ENCODE measurements at regions not wholly inside any gene's neighbourhood (a gene's known extent, or its start where the extent isn't known, plus 50 kb on each side); places are given as distances from the start of the nearest gene placed in this dataset.

DNA sequence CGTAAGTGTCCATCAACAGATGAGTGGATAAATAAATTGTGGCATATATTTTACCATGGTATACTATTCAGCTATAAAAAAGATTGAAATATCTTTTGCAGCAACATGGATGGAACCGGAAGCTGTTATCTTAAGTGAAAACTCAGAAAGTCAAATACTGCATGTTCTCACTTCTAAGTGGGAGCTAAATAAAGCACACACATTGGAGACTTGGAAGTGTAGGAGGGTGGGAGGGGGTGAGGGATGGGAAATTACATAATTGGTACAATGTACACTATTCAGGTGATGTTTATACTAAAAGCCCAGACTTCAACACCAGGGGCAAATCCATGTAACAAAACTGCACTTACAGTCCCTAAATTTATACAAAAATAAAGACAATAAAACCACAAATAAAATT lies 72.6 kb upstream of the SPRY1 start:
- H3K4me3 ChIP-seq (ENCODE audit: control insufficient read depth in 2 of 3, extremely low read depth in 1 of 3, insufficient read depth in 2 of 3, low read depth in 1 of 3, low read length in 3 of 3) = no peak overlapping the region
- H3K9me1 ChIP-seq (ENCODE audit: control insufficient read depth, extremely low read depth, insufficient read depth, low read length) = no peaks in the 10 kb centered on the region
- no peaks in the 10 kb centered on the region for H3K36me3 ChIP-seq (ENCODE audit: control insufficient read depth in 2 of 2, extremely low read depth in 1 of 2, insufficient read depth in 2 of 2, low read length in 2 of 2)
- H4K20me1 ChIP-seq (ENCODE audit: control insufficient read depth, extremely low read depth, insufficient read depth, low read length) = no peaks in the 10 kb centered on the region
- dilution Hi-C loops (cut with MboI; ENCODE audit: extremely low pct_ligation_motif_present, low sequenced_read_pairs) = no loop called here
- no peak for TF ChIP-seq EZH2 (IDR thresholded peaks at IDR 0.05; ENCODE audit: low read length)
- TF ChIP-seq, protein P1, sequence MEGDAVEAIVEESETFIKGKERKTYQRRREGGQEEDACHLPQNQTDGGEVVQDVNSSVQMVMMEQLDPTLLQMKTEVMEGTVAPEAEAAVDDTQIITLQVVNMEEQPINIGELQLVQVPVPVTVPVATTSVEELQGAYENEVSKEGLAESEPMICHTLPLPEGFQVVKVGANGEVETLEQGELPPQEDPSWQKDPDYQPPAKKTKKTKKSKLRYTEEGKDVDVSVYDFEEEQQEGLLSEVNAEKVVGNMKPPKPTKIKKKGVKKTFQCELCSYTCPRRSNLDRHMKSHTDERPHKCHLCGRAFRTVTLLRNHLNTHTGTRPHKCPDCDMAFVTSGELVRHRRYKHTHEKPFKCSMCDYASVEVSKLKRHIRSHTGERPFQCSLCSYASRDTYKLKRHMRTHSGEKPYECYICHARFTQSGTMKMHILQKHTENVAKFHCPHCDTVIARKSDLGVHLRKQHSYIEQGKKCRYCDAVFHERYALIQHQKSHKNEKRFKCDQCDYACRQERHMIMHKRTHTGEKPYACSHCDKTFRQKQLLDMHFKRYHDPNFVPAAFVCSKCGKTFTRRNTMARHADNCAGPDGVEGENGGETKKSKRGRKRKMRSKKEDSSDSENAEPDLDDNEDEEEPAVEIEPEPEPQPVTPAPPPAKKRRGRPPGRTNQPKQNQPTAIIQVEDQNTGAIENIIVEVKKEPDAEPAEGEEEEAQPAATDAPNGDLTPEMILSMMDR (optimal IDR thresholded peaks at IDR 0.05 in 1 of 3, IDR thresholded peaks at IDR 0.05 in 1 of 3, conservative IDR thresholded peaks at IDR 0.05 in 1 of 3; ENCODE audit: extremely low read depth in 1 of 3, insufficient read depth in 2 of 3, low read length in 3 of 3) = no peak
- H3K9me3 ChIP-seq (ENCODE audit: control insufficient read depth, low read depth, low read length) = no peaks in the 10 kb centered on the region
- no peak overlapping the region for H3K4me2 ChIP-seq (ENCODE audit: control insufficient read depth, extremely low read depth, insufficient read depth, low read depth, low read length)
- H3K9ac ChIP-seq (ENCODE audit: control insufficient read depth, extremely low read depth, insufficient read depth, low read length) = no peak overlapping the region
- no peaks in the 10 kb centered on the region for H3K27me3 ChIP-seq (ENCODE audit: control insufficient read depth, extremely low read depth, insufficient read depth, low read length)
- FAIRE-seq (no peak), DNase-seq (ENCODE audit: low read depth, low spot score) (no peak)
- H3K4me1 ChIP-seq (ENCODE audit: control insufficient read depth, extremely low read depth, insufficient read depth, low read length) = no peaks in the 10 kb centered on the region
- H3K27ac ChIP-seq (ENCODE audit: control insufficient read depth, insufficient read depth, low read length) = no peak overlapping the region
- H3K79me2 ChIP-seq (ENCODE audit: control insufficient read depth, insufficient read depth, low read length) = no peaks in the 10 kb centered on the region
- no peak overlapping the region for H2AFZ ChIP-seq (ENCODE audit: control insufficient read depth, low read length)

GRCh38 chr4:123325241-123325681 lies 71.3 kb upstream of the SPRY1 start:
- no peak overlapping the region for H3K4me2 ChIP-seq (ENCODE audit: control insufficient read depth, extremely low read depth, insufficient read depth, low read depth, low read length)
- no peaks in the 10 kb centered on the region for H3K4me1 ChIP-seq (ENCODE audit: control insufficient read depth, extremely low read depth, insufficient read depth, low read length)
- no peaks in the 10 kb centered on the region for H3K27me3 ChIP-seq (ENCODE audit: control insufficient read depth, extremely low read depth, insufficient read depth, low read length)
- H3K79me2 ChIP-seq (ENCODE audit: control insufficient read depth, insufficient read depth, low read length) = no peaks in the 10 kb centered on the region
- no peak overlapping the region for H3K9ac ChIP-seq (ENCODE audit: control insufficient read depth, extremely low read depth, insufficient read depth, low read length)
- no peaks in the 10 kb centered on the region for H3K9me1 ChIP-seq (ENCODE audit: control insufficient read depth, extremely low read depth, insufficient read depth, low read length)
- DNase-seq (ENCODE audit: low read depth, low spot score) (no peak), FAIRE-seq (no peak)
- no peaks in the 10 kb centered on the region for H4K20me1 ChIP-seq (ENCODE audit: control insufficient read depth, extremely low read depth, insufficient read depth, low read length)
- H3K36me3 ChIP-seq (ENCODE audit: control insufficient read depth in 2 of 2, extremely low read depth in 1 of 2, insufficient read depth in 2 of 2, low read length in 2 of 2) = no peaks in the 10 kb centered on the region
- H2AFZ ChIP-seq (ENCODE audit: control insufficient read depth, low read length) = no peak overlapping the region
- dilution Hi-C loops (cut with MboI; ENCODE audit: extremely low pct_ligation_motif_present, low sequenced_read_pairs) = no loop called here
- TF ChIP-seq EZH2 (IDR thresholded peaks at IDR 0.05; ENCODE audit: low read length) = no peak
- TF ChIP-seq, protein P1 (optimal IDR thresholded peaks at IDR 0.05 in 1 of 3, IDR thresholded peaks at IDR 0.05 in 1 of 3, conservative IDR thresholded peaks at IDR 0.05 in 1 of 3; ENCODE audit: extremely low read depth in 1 of 3, insufficient read depth in 2 of 3, low read length in 3 of 3) = no peak
- no peaks in the 10 kb centered on the region for H3K9me3 ChIP-seq (ENCODE audit: control insufficient read depth, low read depth, low read length)
- no peak overlapping the region for H3K4me3 ChIP-seq (ENCODE audit: control insufficient read depth in 2 of 3, extremely low read depth in 1 of 3, insufficient read depth in 2 of 3, low read depth in 1 of 3, low read length in 3 of 3)
- H3K27ac ChIP-seq (ENCODE audit: control insufficient read depth, insufficient read depth, low read length) = no peak overlapping the region

All from keratinocyte (primary cell).